Right renal pelvis (tissue), 4 donors: ENCODE measurements at regions not wholly inside any gene's neighbourhood (a gene's known extent, or its start where the extent isn't known, plus 50 kb on each side); places are given as distances from the start of the nearest gene placed in this dataset.

Source experiments
- DNase-seq, 4 donors: peaks; one replicate each; pipeline ENCODE4 v3.0.0-alpha.2; 2013; ENCODE audit warnings: low read depth in 4 of 4, low spot score in 3 of 4, missing footprints in 1 of 4

DNA sequence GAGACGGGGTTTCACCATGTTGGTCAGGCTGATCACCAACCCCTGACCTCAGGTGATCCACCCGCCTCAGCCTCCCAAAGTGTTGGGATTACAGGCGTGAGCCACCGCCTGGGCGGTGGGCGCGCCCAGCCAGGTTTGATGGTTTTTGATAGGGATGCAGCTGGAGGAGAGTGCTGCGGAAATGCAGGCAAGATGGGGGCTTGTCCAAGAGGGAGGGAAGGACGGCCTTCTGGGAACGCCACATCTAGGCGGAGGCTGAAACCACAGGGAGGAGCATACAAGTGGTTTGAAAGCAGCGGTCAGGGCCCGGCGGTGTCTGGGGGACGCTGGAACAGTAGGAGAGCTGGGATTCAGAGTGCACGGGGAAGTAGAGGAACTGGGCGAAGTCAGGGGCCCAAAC, 134.6 kb downstream of the VRK1 start:
- DNase-seq, result no peak

DNA sequence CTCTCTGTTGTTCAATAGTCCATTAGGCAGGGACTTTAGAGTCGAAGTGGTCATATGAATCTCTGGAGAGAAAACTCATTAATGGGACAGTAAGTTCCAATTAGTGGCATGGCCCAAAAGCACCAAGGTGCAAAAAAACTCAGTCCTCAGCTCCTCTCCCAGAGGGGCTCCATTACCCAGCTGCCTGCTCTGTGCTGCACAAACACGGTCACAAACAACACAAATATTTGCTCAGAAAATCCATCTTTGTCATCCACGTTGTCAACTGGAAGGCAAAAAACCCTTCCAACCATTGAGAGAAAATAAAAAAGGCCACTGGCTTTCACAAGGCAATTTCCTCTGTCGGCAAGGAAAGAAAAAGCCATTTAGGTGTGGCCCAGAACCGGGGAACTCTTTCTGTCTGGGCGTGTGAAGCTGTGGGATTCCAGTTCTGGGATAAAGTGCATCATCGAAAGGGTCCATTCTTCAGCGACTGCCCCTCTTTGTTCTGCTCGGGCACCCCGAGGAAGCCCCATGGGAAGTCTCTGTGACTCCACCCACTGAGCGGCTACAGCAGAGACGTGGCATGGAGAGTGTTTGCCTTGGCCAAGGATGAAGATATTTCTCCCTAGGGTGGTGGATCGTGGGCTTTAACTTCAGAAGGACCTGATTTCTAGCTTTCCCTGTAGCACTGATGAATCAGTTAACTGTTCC, 137.6 kb downstream of the VRK1 start:
- DNase-seq, result no peak

DNA sequence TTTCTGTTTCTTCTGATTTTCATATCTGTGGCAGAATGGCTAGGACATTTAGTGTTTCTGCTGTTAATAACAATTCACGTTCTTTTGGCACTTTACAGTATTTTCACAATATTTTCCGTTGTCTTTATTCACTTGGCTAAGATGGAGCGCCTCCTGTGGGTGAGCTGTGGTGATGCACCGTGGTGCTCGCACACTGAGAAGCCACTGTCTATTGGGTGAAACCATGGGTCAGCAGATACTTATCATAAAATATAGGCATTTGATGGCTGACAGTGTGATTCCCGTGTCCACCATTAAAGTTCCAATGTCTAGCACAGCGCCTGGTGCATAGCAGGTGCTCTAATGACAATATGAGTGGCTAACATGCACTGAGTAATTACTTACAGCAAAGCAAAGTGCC, 141.8 kb downstream of the VRK1 start:
- DNase-seq, result no peak

DNA sequence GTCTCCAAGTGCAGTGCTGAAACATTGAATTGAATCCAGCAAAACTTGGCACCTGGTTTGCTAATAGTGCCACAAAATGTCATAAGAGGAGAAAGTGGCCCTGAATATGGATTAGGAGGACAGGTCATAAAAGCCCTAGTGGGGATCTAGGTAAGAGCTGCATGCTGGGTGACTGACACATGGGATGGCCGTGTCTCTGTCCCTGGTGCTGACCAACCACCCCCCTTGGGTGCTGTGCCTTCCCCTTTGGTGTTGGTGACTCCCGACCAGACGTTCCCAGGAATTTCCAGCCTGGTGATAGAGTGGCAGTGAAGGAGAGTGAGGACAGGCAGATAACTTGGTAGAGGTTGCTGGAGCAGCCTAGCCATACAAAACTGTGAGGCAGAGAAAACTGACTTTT, 142.8 kb downstream of the VRK1 start:
- no peak for DNase-seq

DNA sequence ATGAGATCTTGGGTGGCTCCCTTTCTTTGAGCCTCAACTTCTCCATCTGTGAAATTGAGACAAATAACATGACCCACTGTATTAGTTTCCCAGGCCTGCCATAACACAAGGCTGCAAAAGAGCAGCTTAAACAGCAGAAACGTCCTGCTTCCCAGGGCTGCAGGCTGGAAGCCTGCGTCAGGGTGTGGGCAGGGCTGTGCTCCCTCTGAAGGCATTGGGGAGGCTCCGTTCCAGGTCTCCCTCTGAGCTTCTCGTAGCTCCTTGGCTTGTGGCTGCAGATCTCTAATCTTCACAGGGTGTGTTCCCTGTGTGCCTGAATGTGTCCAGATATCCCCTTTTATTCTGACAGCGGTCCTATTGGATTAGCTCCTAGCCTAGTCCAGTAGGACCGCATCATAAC, 147.1 kb downstream of the VRK1 start:
- no peak for DNase-seq

DNA sequence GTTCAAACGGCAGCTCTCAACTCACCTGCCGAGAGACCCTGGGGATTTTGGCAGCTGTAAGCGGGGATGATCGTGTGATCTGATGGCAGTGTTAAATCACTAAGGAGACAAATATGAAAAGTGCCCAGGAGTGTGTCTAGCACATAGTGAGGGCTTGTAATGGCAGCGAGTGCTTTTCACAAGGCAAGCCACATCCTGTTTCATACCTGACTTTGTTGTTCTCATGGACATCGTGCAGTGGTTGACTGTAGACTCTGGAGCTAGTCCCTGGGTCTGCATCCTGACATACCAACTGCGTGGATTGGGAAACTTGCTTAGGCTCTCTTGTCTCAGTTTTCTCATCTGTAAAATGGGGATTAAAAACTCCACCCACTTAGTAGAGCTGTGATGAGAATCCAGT, 148.5 kb downstream of the VRK1 start:
- no peak for DNase-seq

DNA sequence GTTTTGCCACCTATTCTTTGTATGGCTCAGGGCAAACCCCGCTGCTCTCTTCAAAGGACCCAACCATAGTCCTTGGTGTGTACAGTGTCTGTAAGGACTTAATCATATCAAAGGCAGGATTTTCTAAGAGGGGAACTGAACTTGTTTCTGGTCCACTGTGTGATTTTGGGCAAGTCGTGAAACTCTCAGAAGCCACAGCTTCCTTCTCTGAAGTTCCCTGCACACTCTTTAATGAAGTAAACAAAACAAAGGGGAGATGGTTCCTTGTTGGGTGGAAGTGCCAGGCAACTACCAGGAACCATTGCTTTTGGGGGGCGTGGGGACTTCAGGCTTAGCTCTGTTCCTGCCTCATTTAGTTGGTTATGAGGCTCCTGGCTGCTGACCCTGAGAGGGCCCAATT, 152.4 kb downstream of the VRK1 start:
- DNase-seq, result no peak

DNA sequence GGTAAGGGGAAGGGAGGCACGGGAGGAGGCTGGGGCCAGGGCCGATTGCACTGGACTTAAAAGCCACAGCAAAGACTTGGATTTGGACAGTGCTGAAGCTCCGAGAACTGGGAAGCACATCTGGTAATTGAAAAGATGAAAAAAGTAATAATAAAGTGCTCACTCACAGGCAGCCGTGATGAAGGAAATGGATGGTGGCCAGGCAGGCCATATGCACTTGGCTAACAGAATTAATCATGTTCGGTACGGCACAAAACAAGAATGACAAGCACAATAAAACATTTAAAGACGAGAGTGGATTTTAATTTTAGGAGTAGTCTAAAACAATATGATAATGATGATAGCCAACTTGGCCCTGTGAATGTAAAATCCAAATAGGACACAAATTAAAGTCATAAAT, 154.3 kb downstream of the VRK1 start:
- DNase-seq, result no peak

DNA sequence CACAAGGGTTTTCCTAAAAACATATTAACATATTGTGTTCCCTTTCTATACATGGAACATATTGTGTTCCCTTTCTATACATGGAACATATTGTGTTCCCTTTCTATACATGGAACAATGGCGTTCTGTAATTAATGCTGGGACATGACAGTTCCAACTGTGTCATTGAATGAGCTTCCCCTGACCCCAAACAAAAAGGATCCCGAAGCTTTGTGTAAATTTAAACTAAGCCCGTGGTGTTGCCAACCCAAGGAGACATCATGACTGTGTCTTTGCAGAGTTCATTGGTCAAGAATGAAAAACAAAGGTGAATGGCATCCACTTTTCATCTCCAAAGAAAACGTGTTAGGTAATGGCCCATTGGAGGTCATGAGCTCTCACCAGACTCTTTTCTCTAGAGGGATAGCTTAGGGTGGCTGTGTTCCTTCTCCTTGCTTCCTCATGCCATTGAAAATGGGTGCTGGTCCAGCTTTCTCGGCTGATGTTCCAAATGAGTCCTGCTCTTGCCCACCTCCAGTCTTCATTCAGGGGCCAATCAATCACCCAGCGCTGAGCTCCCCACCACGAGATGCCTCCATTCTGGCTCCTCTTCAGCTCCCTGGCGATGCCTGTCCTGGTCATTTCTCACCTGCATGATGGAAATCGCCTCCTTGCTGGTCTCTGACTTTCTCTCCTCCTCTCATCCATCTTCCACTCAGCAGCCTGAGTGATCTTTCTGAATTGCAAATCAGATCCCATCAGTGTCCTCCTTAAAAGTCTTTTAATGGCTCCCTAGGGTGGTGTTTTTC, 156.1 kb downstream of the VRK1 start:
- no peak for DNase-seq

DNA sequence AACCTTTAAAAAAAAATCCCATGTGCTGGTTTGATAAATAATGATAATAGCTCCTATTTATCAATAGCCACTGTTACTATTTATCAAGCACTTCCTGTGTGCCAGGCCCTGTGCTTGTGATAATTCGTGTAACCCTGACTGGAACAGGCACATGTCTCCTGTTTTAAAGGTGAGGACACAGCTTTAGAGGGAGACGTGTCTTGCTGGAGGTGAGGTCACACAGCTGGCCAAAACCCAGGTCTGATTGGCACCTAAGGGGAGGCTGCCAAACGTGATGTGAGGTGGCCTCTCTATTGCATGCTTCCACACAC, 156.6 kb downstream of the VRK1 start:
- DNase-seq, result no peak

DNA sequence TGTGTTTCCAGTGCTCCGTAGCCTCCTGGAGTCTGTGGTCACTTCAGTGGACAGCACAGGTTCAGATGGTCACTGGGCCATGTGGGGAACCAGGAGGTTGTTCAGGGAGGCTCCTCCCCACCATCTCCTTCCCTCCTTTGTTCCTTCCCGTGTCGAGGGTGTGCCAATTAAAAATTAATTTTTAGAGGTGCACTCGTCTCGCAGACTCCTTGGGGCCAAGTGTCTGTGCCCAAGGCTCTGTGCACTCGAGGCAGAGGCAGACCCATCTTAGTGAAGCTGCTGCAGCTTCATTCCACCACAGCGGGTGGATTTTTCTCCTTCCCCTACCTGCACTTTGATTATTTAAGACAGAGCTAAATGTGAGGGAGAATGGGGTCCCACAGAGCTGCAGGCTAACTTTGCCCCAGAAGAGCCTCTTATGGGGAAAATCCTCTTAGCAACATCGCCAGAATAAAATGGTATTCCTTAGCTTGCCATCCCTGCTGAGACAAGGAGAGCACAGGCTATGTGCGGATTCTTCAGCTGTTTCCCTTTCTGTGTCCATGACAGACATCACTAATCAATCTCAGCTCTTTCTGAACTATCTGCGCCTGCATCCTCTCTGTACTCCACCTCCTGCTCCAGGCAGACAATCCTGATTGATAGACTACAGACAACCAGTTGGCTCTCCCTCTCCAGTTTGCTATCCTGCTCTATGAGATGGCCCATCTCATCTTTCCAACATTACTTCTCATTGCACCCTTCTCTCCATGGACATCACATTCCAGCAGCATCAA, 159.5 kb downstream of the VRK1 start:
- no peak for DNase-seq

DNA sequence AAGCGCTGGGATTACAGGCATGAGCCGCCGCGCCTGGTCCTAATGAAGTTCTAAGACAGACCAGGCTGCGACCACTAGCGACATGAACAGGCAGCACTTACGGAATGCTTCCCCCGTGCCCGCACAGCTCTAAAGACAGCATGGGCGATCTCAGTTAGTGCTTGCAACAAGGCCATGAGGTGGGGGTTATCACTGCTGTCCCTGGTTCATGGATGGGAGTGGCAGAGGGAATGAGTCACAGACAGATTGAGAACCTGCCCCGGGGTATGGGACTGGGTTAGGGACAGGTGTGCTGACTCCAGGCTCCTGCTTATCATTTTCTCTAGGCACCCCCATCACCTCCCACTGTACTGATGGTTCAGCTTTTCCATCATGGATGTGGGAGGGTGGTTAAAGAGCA, 160.9 kb downstream of the VRK1 start:
- no peak for DNase-seq

DNA sequence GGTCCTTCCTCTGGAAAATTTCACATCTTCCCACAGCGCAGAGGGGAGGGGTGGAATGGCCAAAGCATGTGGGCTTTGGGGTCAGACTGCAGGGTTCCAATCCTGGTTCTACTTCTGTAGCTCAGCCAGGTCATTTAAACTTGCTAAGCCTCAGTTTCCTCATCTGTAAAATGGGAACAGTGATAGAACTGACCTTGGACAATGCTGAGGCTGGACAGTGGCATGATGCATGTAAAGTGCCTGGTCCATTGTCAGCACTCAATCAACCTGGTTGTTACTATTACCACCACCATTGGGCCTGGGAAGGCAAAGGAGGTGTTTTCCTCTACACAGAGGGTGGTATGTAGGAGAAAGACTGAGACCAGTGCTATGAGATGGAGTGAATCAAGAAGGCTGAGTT, 162.8 kb downstream of the VRK1 start:
- DNase-seq, result no peak

DNA sequence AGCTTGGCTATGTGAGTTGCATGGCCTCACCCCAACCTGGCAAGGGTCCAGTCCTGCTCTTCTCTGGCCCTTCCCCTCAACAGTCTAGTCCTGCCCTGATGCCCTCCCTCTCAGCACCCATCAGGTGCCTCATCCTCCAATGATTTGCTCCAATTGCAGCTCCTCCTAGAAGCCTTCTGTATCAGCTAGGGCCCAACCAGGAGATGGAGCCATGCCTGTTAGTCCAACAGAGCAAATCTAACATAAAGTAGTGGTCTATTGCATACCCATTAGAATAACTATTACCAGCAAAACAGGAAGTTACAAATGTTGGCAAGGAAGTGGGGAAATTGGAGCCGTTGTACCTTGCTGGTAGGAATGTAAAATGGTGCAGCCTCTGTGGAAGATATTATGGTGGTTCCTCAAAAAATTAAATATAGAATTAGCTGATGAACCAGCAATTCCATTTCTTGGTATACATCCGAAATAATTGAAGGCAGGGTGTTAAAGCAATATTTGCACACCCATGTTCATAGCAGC, 163.5 kb downstream of the VRK1 start:
- no peak for DNase-seq

DNA sequence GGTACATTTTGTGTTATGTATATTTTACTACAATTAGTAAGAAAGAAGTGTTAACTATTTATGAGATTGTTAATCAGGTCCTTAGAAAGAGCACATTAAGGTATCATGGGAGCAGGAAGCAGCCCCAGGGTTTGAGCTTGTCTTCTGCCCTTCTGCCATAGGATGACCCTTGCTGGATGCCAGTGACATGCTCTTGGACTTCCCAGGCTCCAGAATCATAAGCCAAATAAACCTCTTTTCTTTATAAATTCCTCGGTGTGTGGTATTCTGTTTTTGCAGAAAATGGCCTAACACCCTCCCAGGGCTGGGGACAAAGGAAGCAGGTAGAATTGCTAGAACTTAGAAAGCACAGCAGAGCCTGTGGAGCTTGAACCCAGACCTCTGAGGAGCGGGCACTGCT, 164.7 kb downstream of the VRK1 start:
- DNase-seq, result no peak

DNA sequence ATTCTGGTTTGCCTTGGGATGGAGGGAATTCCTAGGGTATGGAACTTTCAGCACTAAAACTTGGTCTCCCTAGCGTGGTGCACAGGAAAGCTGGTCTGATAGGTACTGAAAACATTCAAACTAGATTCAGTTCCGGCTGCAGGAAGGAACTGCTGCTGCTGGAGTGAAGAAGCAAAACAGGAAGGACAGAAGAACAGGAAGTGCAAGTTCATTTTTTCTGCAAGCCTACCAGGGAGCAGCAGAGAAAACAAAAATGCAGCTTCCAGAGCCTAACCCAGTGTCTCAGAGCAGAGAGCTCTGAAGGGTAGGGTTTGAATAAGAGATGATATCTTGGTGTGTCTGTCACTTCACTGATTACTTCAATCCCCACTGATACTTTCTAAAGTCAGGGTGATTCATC, 165.2 kb downstream of the VRK1 start:
- no peak for DNase-seq

DNA sequence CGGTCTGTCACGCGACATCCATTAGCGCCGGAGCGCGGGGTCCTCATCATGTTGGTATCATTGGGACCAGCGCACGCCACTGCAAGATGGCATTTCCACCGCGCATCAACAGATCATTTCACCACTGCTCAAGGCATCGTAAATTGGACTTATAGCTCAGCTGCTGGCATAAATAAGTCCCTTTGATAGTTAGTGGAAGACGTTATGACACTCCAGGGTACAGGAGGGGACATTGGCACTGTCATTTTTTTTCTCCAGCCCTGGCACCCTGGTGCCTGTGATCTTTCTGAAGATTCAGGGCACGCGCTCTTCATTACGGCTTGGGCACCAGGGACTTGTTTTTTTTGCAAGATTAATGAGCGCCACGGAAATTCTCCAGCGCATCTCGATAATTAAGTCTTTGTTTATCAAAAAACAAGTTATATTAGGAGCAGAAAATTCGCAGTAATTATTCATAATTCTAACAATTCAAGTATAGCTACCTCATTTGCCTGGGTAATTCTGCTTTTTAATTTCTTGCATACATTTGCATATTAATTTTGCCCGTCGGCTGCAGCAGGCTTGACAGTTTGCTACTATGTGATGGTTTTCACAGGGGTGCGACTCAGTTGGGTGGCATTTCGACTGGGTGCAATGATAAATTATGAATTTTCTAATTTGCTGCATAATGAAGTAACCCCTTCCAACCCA, 167.7 kb downstream of the VRK1 start:
- DNase-seq, result no peak

DNA sequence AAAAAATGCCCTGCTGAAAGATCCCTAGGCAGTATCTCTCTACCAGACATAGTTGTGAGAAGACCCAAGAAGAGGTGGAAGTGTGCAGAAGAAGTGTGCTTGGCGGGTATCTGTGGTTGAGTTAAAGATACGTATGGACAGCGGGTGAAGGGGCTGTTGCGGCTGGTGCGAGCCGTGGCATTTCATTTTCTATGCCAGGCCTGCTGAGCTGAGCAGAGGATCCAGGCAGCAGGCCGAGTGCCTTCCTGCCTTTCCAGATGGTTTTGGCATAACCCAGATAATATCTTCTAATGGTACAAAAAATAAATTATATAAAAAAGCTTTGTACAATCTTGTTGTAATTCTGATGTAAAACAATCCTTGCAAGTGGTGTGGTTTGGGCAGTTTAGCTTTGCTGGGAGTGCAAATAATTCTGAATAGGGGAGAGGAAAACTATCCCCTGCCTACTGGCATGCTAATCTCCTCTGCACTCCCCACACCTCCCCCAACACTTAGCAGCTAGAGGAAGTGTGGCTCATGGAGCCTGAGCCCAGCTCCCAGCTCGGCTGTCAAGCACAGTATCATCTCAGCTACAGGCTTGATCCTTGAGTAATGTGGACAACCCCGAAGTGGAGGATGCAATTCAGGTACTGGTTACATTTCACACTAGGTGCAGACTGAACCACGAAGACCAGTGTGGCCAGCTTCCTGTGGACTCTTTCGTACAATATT, 168.9 kb downstream of the VRK1 start:
- no peak for DNase-seq

DNA sequence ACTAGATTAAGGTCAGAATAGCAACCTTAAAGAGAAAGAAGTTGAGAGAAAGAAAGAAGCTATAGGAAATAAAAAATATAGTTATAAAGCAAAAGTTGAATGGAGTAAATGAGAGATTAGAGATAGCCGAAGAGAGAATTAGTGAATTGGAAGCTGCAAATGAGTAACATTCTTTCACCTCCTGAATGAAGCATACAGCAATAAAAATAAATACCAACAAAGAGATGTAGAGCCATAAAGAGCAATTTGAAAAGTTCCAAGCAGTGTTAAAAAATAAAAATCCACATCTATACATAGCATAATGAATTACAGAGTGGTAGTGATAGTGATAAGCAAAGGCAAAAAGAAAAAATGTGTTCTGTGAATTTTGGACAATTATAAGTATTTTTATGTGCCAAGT, 177.9 kb downstream of the VRK1 start:
- DNase-seq, result no peak

DNA sequence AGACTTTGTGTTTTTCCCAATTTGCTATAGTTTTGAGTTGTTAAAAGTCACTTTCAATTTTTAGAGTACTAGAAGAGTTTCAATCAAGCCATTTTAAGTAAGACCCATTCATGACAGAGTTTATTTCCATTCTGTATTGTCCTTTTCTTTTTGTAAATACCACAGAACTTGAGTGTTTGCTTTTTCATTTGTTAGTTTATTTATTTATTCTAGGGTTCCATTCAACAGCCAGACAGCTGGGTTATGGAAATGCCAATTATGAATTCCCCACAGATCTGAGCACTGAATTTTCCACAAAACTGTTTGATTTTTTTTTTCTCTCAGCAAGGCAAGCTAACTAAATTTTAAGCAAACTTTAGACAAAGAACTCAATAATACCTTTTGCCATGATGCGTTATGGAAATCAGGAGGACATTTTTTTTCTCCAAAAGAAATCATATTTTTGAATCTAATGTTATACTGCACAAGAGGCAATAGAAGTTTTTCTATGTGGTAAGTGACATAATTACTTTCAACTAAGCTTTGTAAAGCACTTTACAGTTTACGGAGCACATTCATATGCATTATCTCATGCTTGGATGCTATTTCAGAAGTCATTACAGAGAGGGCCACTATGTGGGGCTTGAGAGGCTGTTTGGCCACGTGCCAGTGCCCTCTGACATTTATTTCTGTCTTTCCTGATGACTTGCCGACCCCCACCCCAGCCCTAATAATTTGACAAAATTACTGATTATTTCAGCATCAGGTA, 181.5 kb downstream of the VRK1 start:
- no peak for DNase-seq
